Iris pigment epithelial cell (primary cell): ENCODE measurements at regions not wholly inside any gene's neighbourhood (a gene's known extent, or its start where the extent isn't known, plus 50 kb on each side); places are given as distances from the start of the nearest gene placed in this dataset.

Experiments used
- DNase-seq: peaks from one replicate; pipeline ENCODE4 v3.0.0-alpha.2; 2011; ENCODE audit warnings: low read depth

DNA sequence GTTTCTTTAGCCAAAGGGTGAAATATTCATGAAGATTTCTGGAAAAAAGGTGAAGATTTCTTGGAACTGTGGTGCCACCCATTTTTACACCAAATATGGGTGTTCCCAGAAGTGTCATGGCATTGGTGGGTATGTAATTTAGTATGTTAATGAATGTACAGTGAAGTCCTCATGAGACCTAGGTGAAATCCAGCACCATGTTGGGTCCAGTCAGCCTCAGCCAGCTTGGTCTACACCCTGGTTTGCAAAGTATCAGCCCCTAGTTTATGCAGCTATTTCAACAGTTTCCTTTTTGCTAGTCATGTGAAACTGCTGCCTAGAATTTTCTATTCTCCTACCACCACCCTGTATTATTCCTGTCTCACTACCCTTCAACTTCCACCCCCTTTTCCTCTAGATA, 63.1 kb upstream of the CXADR start:
- DNase-seq: no peak

DNA sequence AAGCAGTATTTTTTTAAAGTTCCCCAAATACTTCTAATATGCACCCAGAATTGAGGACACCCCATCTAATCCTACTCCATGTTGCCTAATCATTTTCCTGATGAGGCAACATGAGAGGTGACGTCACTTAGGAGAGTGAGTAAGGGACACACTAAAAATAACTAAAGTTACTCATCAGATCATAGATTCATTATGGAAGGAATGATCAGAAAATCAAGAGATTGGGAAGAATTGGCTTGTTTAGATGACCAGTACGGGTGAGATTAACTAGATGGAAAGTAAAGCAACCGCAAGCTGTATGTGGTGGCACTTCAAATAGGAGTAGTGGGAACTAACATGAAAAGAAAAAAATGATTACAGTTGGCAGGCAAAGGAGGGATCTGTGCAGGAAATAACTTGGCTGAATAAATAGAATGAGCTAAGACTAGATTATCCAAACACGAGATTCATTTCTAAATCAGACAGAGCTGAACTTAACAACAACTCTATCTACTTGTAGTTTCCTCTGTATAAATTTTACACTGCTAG, 61.4 kb upstream of the CXADR start:
- peak; percentile 92 for DNase-seq

DNA sequence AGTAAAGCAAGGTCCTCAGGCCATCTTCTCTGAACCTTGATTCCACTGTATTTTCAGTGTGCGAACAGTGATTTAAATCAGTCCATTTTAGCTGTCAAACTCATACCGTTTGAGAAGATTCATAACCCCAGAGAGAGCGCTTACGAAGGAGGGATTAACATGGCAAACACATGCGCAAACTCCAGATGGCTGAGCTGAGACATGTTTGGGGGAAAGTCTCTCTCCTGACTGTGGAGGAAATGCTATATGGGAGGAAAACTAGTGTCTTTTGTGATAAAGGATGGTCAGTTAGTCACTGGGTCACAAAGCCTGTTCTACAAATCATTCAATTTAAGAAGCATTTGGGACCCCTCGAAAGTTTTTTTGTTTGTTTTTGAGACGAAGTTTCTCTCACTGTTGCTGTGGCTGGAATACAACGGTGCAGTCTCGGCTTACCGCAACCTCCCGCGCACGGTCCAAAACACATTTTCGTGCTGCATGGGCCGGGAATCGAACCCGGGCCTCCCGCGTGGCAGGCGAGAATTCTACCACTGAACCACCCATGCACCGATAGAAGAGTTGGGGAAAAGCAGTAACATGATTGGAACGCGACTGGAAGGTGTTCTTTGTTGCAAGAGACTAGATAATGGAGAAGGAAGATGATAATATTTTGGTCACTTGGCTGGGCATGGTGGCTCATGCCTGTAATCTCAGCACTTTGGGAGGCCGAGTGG, 58.4 kb upstream of the CXADR start:
- peak; percentile 90 for DNase-seq

DNA sequence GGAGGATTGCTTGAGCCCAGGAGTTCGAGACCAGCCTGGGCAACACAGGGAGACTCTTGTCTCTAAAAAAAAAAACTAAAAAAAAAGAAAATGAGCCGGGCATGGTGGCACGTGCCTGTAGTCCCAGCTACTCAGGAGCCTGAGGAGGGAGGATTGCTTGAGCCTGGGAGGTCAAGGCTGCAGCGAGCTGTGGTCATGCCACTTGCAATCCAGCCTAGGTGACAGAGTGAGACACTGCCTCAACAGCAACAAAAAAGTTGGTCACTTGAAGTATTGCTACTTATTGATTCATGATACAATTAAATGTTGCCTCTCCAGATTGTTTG, 57.9 kb upstream of the CXADR start:
- no peak for DNase-seq

DNA sequence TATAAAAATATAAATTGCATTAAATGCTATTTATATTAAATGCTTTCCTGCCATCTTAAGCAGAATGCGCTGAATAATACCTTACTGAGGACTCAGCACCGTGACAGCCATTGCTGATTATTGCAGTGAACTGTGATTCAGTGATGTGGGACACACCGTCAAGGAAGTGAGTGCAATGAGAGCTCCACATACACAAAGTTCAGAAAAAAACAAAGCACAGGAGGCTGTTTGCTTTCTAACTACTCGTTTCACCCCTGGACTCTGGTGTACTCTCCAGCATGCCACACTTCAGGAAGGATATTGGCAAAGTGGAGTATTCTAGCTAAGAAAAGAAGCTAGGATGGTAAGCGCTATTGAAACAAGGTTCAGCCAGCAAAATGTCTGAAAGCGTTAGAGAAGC, 57.4 kb upstream of the CXADR start:
- no peak for DNase-seq

DNA sequence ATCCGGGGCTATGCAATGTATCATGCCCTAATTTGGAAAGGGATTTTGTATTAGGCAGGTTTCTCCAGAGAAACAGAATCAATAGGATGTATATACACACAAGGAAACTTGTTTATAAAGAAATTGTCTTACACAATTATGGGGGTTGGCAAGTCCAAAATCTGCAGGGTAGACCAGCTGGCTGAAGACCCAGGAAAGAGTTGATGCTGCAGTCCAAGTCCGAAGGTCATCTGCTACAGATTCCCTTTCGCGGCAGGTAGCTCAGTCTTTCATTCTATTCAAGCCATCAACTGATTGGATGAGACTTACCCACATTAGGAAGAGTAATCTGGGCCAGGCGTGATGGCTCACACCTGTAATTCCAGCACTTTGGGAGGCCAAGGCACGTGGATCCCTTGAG, 54.6 kb upstream of the CXADR start:
- DNase-seq: no peak

DNA sequence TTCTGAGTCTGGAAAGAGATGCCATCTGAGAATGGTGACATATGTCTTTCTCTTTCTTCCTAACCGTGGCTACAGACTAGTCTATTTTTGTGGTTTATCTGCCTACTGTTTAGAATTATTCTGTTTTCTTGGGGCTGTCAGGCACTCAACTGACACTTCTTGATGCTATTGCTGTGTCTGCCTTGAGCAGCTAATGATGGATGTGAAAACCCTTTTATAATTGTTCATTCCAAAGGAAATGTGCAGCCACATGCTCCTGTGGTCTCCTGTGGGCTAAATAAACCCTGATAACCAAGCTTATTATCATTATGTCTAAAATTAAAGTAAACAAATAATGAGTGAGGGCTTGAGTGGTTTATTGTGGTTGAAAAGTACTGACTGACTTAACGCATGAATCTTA, 52.7 kb upstream of the CXADR start:
- no peak for DNase-seq

DNA sequence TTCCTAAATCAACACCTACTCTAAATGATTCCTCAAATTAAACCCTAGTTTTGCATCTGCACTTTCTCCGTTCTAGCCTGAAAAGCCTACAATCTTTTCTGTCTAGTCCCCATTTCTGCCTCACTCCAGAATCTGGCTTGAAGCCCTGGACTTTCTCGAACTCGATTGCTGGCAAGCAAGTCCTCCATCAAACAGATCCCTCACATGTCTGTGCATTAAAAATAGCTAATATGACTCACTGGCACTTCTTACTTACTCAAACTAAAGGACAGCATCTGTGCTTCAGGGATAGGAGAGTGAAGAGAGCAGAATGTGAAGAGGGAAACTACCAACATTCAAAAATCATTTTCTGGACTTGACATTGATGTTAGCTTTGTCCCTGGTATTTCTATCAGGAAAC, 51.8 kb upstream of the CXADR start:
- peak; percentile 92 for DNase-seq

DNA sequence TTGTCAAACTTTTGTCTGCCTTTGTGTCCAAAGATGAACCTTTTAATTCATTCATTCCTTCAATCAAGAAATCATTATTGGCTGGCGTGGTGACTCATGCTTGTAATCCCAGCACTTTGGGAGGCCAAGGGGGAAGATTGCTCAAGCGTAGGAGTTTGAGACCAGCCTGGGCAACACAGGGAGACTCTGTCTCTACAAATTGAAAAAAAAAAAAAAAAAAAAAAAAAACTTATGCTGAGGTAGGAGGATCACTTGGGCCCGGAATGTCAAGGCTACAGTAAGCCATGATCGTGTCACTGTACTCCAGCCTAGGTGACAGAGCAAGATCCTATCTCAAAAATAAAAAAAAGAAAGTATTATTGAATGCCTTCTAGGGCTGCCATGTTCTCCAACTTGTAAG, 51.3 kb upstream of the CXADR start:
- DNase-seq: peak; percentile 50

DNA sequence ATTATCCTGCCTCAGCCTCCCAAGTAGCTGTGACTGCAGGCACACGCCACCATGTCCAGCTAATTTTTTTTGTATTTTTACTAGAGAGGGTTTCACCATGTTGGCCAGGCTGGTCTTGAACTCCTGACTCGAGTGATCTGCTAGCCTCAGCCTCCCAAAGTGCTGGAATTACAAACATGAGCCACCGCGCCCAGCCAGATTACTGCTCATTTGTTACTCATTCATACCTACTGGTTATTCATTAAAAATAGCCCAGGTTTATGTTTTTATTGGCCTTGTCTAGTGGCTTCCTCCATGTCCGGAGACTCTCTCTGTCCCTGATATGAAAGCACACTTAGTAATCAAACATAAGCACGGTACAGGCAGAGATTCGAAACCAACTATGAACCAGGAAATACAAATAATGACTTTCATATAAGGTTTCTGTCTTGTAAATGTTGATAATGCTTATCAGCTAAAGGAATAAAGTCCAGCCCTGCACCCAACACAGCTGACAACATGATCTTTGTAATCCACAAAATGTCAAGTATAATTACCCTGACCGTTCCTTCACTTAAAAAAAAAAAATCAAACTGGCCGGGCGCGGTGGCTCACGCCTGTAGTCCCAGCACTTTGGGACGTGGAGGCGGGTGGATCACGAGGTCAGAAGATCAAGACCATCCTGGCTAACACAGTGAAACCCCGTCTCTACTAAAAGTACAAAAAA, 50.4 kb upstream of the CXADR start:
- peak; percentile 48 for DNase-seq
